ENCODE measurements at regions not wholly inside any gene's neighbourhood (a gene's known extent, or its start where the extent isn't known, plus 50 kb on each side); places are given as distances from the start of the nearest gene placed in this dataset.

- TF ChIP-seq, protein P1, sequence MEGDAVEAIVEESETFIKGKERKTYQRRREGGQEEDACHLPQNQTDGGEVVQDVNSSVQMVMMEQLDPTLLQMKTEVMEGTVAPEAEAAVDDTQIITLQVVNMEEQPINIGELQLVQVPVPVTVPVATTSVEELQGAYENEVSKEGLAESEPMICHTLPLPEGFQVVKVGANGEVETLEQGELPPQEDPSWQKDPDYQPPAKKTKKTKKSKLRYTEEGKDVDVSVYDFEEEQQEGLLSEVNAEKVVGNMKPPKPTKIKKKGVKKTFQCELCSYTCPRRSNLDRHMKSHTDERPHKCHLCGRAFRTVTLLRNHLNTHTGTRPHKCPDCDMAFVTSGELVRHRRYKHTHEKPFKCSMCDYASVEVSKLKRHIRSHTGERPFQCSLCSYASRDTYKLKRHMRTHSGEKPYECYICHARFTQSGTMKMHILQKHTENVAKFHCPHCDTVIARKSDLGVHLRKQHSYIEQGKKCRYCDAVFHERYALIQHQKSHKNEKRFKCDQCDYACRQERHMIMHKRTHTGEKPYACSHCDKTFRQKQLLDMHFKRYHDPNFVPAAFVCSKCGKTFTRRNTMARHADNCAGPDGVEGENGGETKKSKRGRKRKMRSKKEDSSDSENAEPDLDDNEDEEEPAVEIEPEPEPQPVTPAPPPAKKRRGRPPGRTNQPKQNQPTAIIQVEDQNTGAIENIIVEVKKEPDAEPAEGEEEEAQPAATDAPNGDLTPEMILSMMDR (IDR thresholded peaks at IDR 0.05; ENCODE audit: control extremely low read depth in 1 of 3, insufficient read depth in 1 of 3, low read depth in 1 of 3, low read length in 3 of 3), result no peak
- no peak for TF ChIP-seq TEAD4 (IDR thresholded peaks at IDR 0.05; ENCODE audit: low read depth, low read length)
- TF ChIP-seq SRF (IDR thresholded peaks at IDR 0.05; ENCODE audit: low read depth, low read length), result no peak
- no peak for TF ChIP-seq SUZ12 (IDR thresholded peaks at IDR 0.05; ENCODE audit: low read length)
- no peak for TF ChIP-seq POLR2A (IDR thresholded peaks at IDR 0.05; ENCODE audit: control extremely low read depth in 1 of 2, low read depth in 2 of 2, low read length in 2 of 2)
- no peak for TF ChIP-seq CHD7 (IDR thresholded peaks at IDR 0.05; ENCODE audit: insufficient replicate concordance, low read length)
- TF ChIP-seq, protein P2, sequence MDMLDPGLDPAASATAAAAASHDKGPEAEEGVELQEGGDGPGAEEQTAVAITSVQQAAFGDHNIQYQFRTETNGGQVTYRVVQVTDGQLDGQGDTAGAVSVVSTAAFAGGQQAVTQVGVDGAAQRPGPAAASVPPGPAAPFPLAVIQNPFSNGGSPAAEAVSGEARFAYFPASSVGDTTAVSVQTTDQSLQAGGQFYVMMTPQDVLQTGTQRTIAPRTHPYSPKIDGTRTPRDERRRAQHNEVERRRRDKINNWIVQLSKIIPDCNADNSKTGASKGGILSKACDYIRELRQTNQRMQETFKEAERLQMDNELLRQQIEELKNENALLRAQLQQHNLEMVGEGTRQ (IDR thresholded peaks at IDR 0.05; ENCODE audit: low read length), result no peak
These were observed 210.6 kb upstream of the HS3ST3A1 start for GRCh38 chr17:13812350-13812749.

Data from H1 (cell line).